Heart right ventricle (tissue), 16 donors: ENCODE measurements at regions not wholly inside any gene's neighbourhood (a gene's known extent, or its start where the extent isn't known, plus 50 kb on each side); places are given as distances from the start of the nearest gene placed in this dataset.
"Not testable (repeated sequence)": the region's sequence is repeated elsewhere in the genome, so short reads cannot be mapped to it uniquely, and the experiment has no call there.

Source experiments
- ATAC-seq, 8 donors: fragments of 200-7000 bp; cut with Tn5 transposase; one replicate each; pipeline ENCODE4 v1.9.1; 2020; ENCODE audit warnings: mild to moderate bottlenecking in 8 of 8, moderate library complexity in 8 of 8, moderate number of reproducible peaks in 1 of 8
- DNase-seq, 2 donors: peaks; one replicate each; pipeline ENCODE4 v3.0.0-alpha.2; 2020
- H3K27ac ChIP-seq, 10 donors: fragments of 200-600 bp; sonication (generic) in 2 of 10; one replicate each; pipeline versions ENCODE4 v1.5.0 to v1.8.0; 2020 to 2022; ENCODE audit warnings: mild to moderate bottlenecking in 3 of 10
- H3K27me3 ChIP-seq, 7 donors: fragments of 200-600 bp; one replicate each; pipeline ENCODE4 v1.8.0; 2021 to 2022; ENCODE audit warnings: mild to moderate bottlenecking in 2 of 7
- H3K36me3 ChIP-seq, 9 donors: fragments of 200-600 bp; sonication (generic) in 1 of 9; one replicate each; pipeline versions ENCODE4 v1.5.0 to v1.8.0; 2020 to 2022; ENCODE audit warnings: mild to moderate bottlenecking in 2 of 9
- H3K4me1 ChIP-seq, 9 donors: fragments of 200-600 bp; sonication (generic) in 1 of 9; one replicate each; pipeline versions ENCODE4 v1.5.0 to v1.8.0; 2020 to 2022; ENCODE audit warnings: mild to moderate bottlenecking in 4 of 9
- H3K4me3 ChIP-seq, 10 donors: fragments of 200-600 bp; sonication (generic) in 2 of 10; one replicate each; pipeline versions ENCODE4 v1.5.0 to v1.8.0; 2020 to 2022; ENCODE audit warnings: mild to moderate bottlenecking in 7 of 10, moderate library complexity in 2 of 10
- H3K9me3 ChIP-seq, 11 donors: fragments of 200-600 bp in 10 of 11; sonication (generic) in 2 of 11; one replicate each; pipeline versions ENCODE4 v1.5.0 to v1.8.0; 2013 to 2022; ENCODE audit warnings: mild to moderate bottlenecking in 2 of 11, control low read depth in 1 of 11, moderate library complexity in 1 of 11
- WGBS, 2 donors: extraction: QIAGEN DNeasy Blood & Tissue Kit; methylation state at CpG; one replicate each; pipeline ENCODE4 v1.1.7; 2013; ENCODE audit warnings: inconsistent platforms in 1 of 2; 5-methylcytosine and 5-hydroxymethylcytosine counted together
- intact Hi-C, 10 donors: fragments of 100-400 bp; cut with DNase I; formaldehyde crosslinking; loops; one replicate each; pipeline versions ENCODE4 v1.11.1 to v1.14.2; 2022
- TF ChIP-seq, protein P1 (sequence below), 9 donors: fragments of 200-600 bp; sonication (generic) in 2 of 9; IDR thresholded peaks; one replicate each; pipeline versions ENCODE4 v1.5.0 to v1.8.0; 2021 to 2022; ENCODE audit warnings: antibody characterized with exemption in 9 of 9, mild to moderate bottlenecking in 5 of 9, moderate library complexity in 1 of 9
- donor health status: Arrhythmogenic right ventricular cardiomyopathy.
- donor health status: ischemic (EF 13 %, LVEDD 7.1; RV severe dilation, severe dysfunction).
- donor health status: healthy with polysubstance abuse.
- donor health status: DM: no; HTN: yes; CAD: no.
- donor health status: DM: no; HTN: no; CAD: no.
- donor health status: ischemic (EF 25% LVEDD 6.9; RV normal size, moderate dysfunction).
- donor health status: ischemic (EF 25% LVEDD 5.7; RV mildly dilated, moderate dysfunction).
- donor health status: healthy.
- donor health status: DM: yes; HTN: yes; CAD: no.
- donor health status: Ischemic cardiomyopathy.
- donor health status: ischemic (EF 35%, LVEDD 5.7; RV mildly dilated, moderate dysfunction).
- donor health status: nonischemic (EF 11% LVEDD 7.7; RV severe dilation, severe dysfunction).
- donor health status: DM: yes; HTN: yes; CAD: no.
- donor health status: PGD.
- donor health status: ischemic (EF 29% LVEDD 5.4; RV normal size, mild dysfunction).
- donor health status: nonischemic (EF 23%, LVEDD 6.1; RV moderate dilation, normal function).

DNA sequence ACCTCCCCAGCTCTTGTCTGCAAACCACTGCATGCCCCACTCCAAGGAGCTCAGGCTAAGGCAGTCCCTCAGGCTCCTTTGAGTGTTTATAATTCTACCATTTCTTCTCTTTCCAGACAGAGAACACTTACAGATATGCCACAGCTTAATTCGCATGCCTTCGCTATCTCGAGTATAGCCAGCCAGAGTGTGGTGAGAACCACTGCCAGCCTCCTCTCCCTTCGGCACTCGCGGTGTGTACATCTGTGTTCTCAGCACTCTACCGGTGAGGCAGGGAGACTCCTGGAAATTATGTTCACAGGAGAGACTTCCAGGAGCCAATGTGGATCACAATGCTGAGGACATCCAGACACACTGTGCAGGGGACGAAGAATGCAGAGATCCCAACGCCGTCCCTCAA is 143.7 kb upstream of the IRX1 start:
- no peak overlapping the region for H3K27ac ChIP-seq
- H3K27me3 ChIP-seq, result no peaks in the 10 kb centered on the region
- no peaks in the 10 kb centered on the region for H3K36me3 ChIP-seq
- TF ChIP-seq, protein P1, sequence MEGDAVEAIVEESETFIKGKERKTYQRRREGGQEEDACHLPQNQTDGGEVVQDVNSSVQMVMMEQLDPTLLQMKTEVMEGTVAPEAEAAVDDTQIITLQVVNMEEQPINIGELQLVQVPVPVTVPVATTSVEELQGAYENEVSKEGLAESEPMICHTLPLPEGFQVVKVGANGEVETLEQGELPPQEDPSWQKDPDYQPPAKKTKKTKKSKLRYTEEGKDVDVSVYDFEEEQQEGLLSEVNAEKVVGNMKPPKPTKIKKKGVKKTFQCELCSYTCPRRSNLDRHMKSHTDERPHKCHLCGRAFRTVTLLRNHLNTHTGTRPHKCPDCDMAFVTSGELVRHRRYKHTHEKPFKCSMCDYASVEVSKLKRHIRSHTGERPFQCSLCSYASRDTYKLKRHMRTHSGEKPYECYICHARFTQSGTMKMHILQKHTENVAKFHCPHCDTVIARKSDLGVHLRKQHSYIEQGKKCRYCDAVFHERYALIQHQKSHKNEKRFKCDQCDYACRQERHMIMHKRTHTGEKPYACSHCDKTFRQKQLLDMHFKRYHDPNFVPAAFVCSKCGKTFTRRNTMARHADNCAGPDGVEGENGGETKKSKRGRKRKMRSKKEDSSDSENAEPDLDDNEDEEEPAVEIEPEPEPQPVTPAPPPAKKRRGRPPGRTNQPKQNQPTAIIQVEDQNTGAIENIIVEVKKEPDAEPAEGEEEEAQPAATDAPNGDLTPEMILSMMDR (IDR thresholded peaks at IDR 0.05), result no peak
- WGBS, 2 donors, result 83% methylated on average over 10 of the region's 10 CpGs
- no peaks in the 10 kb centered on the region for H3K4me1 ChIP-seq
- peaks cover 0 to 12% (median 0%) of the 10 kb centered on the region in 11 donors for H3K9me3 ChIP-seq
- intact Hi-C loops, result no loop called here
- ATAC-seq (no peak), DNase-seq (no peak)
- no peak overlapping the region for H3K4me3 ChIP-seq

DNA sequence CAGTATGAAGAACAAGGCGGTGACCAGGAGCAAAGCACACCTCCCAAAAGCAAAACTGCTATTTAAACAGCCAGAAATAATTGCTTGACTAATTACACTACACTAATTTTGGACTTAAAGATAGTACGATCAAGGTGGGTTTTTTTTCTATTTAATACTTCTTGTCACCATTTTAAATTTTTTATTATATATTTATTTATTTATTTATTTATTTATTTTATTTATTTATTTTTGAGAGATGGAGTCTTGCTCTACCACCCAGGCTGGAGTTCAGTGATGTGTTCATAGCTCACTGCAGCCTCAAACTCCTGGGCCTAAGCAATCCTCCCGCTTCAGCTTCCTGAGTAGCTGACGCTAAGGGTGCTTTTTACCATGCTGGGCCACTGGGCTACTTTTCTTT is 146.2 kb upstream of the IRX1 start:
- WGBS, 2 donors, result 84 to 94% methylated on average over 4 of the region's 4 CpGs
- no peaks in the 10 kb centered on the region for H3K36me3 ChIP-seq
- H3K27ac ChIP-seq, result no peak overlapping the region
- H3K9me3 ChIP-seq, result peaks cover 0 to 25% (median 0%) of the 10 kb centered on the region in 11 donors
- H3K27me3 ChIP-seq, result no peaks in the 10 kb centered on the region
- no peak overlapping the region for H3K4me3 ChIP-seq
- no peak for DNase-seq
- ATAC-seq, result no peak
- intact Hi-C loops, result no loop called here
- TF ChIP-seq, protein P1 (IDR thresholded peaks at IDR 0.05), result no peak
- H3K4me1 ChIP-seq, result no peaks in the 10 kb centered on the region

DNA sequence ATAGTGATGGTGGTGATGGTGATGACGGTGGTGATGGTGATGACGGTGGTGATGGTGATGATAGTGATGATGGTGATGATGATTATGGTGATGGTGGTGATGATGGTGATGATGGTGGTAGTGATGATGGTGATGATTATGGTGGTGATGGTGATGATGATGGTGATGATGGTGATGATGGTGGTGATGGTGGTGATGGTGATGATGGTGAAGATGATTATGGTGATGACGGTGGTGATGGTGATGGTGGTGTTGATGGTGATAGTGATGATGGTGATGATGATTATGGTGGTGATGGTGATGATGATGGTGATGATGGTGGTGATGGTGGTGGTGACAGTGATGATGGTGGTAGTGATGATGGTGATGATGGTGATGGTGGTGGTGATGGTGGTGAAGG is 149.2 kb upstream of the IRX1 start:
- Histone ChIP-seq H3K27me3 (no peaks in the 10 kb centered on the region), H3K36me3 (no peaks in the 10 kb centered on the region), H3K4me1 (no peaks in the 10 kb centered on the region), H3K4me3 (no peak overlapping the region), H3K27ac (no peak overlapping the region), H3K9me3 (peaks cover 0 to 25% (median 0%) of the 10 kb centered on the region in 11 donors)
- 65 to 79% methylated on average over 3 of the region's 3 CpGs for WGBS, 2 donors
- TF ChIP-seq, protein P1 (IDR thresholded peaks at IDR 0.05), result no peak
- DNase-seq, result no peak
- ATAC-seq, result no peak
- intact Hi-C loops, result no loop called here

DNA sequence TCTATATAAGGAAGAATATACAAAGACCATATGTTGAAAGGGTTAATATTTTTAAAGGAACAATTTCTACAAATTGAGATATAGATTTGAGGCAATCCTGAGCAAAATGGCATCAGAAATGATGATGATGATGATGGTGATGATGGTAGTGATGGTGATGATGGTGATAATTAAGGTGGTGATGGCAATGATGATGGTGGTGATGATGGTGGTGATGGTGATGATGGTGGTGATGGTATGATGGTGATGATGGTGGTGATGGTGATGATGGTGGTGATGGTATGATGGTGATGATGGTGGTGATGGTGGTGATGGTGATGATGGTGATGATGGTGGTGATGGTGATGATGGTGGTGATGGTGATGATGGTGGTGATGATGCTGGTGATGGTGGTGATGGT is 150.1 kb upstream of the IRX1 start:
- H3K27me3 ChIP-seq, H3K27ac ChIP-seq, H3K36me3 ChIP-seq, H3K4me3 ChIP-seq, H3K4me1 ChIP-seq, intact Hi-C loops, DNase-seq, ATAC-seq: not testable (repeated sequence)
- peaks cover 0 to 25% (median 0%) of the 10 kb centered on the region in 11 donors for H3K9me3 ChIP-seq

DNA sequence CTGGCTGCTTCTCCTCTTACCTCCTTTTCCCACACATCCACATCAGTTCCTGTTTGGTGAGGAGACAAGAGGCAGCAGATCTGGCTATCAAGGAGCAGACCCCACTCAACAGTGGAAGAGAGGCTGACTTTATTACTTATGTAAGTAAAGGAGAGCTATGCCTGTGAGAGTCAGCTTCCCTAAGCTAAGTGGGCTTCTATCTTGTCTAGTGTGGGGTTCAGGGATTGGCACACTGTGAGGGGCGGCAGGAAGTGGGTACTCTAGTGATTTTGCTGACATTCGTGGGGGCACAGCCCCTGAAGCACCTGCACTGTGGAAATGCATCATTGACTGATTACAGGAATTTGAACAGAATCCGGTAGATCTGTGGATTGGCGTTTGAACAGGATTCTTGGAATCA is 163.5 kb upstream of the IRX1 start:
- Histone ChIP-seq H3K27ac (no peak overlapping the region), H3K4me3 (no peak overlapping the region), H3K36me3 (no peaks in the 10 kb centered on the region), H3K9me3 (no peaks in the 10 kb centered on the region), H3K27me3 (peaks cover 0 to 12% (median 5%) of the 10 kb centered on the region in 7 donors), H3K4me1 (no peaks in the 10 kb centered on the region)
- intact Hi-C loops, result no loop called here
- DNase-seq (no peak), ATAC-seq (no peak)
- WGBS, 2 donors, result 81 to 85% methylated on average over 4 of the region's 4 CpGs
- TF ChIP-seq, protein P1 (IDR thresholded peaks at IDR 0.05), result no peak
